ACC112 (cell line): ENCODE measurements at regions not wholly inside any gene's neighbourhood (a gene's known extent, or its start where the extent isn't known, plus 50 kb on each side); places are given as distances from the start of the nearest gene placed in this dataset.

Source experiments
- H2AFZ ChIP-seq: fragments of 200-600 bp; sonication (generic); one replicate; pipeline ENCODE4 v1.6.0; 2017; ENCODE audit warnings: antibody characterized with exemption, low read length; ENCODE audit not compliant: unreplicated experiment
- H3K27ac ChIP-seq: fragments of 200-600 bp; sonication (generic); 2 replicates; pipeline ENCODE4 v1.5.1; 2014; ENCODE audit warnings: low read depth, mild to moderate bottlenecking, antibody characterized with exemption, low read length, moderate library complexity
- H3K27me3 ChIP-seq: fragments of 200-600 bp; sonication (generic); 2 replicates; pipeline ENCODE4 v1.6.1; 2014; ENCODE audit warnings: mild to moderate bottlenecking, antibody characterized with exemption, low read length, moderate library complexity, mixed read lengths; ENCODE audit not compliant: insufficient read depth
- H3K36me3 ChIP-seq: fragments of 200-600 bp; sonication (generic); 2 replicates; pipeline ENCODE4 v1.6.1; 2016; ENCODE audit warnings: mild to moderate bottlenecking, antibody characterized with exemption, low read length, moderate library complexity, mixed read lengths; ENCODE audit not compliant: insufficient read depth
- H3K4me1 ChIP-seq: fragments of 200-600 bp; sonication (generic); one replicate; pipeline ENCODE4 v1.6.1; 2016; ENCODE audit warnings: low read length, mixed read lengths; ENCODE audit not compliant: insufficient read depth, unreplicated experiment, control insufficient read depth
- H3K4me3 ChIP-seq: fragments of 200-600 bp; sonication (generic); 2 replicates; pipeline ENCODE4 v1.5.1; 2014; ENCODE audit warnings: mild to moderate bottlenecking, low read depth, low read length
- H3K79me2 ChIP-seq: fragments of 200-600 bp; sonication (generic); one replicate; pipeline ENCODE4 v1.6.0; 2016; ENCODE audit warnings: low read length; ENCODE audit not compliant: control insufficient read depth, unreplicated experiment, insufficient read depth

GRCh38 chr13:108525827-108526226 lies 103.6 kb upstream of the MYO16 start:
- Histone ChIP-seq H3K27me3 (peaks cover 12% of the 10 kb centered on the region; the same call in 1 of the 2 replicates), H3K27ac (no peak overlapping the region), H3K36me3 (no peaks in the 10 kb centered on the region), H2AFZ (no peak overlapping the region), H3K79me2 (no peaks in the 10 kb centered on the region), H3K4me3 (no peak overlapping the region), H3K4me1 (no peaks in the 10 kb centered on the region)

DNA sequence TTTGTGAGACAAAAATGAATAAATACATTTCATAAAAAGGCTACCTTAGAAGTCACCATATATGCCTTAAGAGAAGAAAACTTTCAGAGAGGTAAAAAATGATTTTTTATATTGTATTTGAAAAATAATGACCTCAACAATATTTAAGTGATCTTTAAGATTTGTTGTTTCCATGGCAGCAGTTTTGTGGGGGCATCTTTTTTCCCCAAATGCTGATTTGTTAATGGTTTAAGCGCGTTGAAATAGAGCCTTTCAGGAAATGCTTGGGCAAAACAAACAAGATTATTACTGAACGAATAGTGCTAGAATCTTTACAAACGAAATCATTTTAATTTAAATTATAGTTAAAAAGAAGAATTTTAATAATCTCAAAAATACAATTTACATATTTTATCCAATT lies 103.1 kb upstream of the MYO16 start:
- Histone ChIP-seq H3K4me1 (no peaks in the 10 kb centered on the region), H2AFZ (no peak overlapping the region), H3K79me2 (no peaks in the 10 kb centered on the region), H3K27ac (no peak overlapping the region), H3K36me3 (no peaks in the 10 kb centered on the region), H3K4me3 (no peak overlapping the region), H3K27me3 (peaks cover 12% of the 10 kb centered on the region; the same call in 1 of the 2 replicates)

GRCh38 chr13:108527844-108528243 lies 101.6 kb upstream of the MYO16 start:
- Histone ChIP-seq H2AFZ (no peak overlapping the region), H3K4me3 (no peak overlapping the region), H3K36me3 (no peaks in the 10 kb centered on the region), H3K79me2 (no peaks in the 10 kb centered on the region), H3K27me3 (peaks cover 12% of the 10 kb centered on the region; the same call in 1 of the 2 replicates), H3K27ac (no peak overlapping the region), H3K4me1 (no peaks in the 10 kb centered on the region)

DNA sequence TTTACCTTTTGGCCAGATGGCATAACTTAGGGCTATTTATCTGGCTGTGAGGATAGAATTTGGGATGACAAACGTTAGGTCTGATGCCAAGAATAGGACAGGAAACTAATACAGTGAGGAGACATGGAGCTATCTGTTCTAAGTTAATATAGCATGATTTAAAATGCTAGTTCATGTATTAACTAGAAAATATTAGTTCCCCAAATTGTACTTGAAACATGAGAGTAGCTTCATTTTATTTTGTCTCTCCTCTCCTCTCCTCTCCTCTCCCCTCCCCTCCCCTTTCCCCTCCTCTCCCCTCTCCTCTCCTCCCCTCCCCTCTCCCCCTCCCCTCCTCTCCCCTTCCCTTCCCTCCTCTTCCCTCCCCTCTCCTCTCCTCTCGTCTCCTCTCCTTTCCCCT lies 101.1 kb upstream of the MYO16 start:
- Histone ChIP-seq H3K4me3 (no peak overlapping the region), H3K79me2 (no peaks in the 10 kb centered on the region), H2AFZ (no peak overlapping the region), H3K36me3 (no peaks in the 10 kb centered on the region), H3K4me1 (no peaks in the 10 kb centered on the region), H3K27me3 (peaks cover 12% of the 10 kb centered on the region; the same call in 1 of the 2 replicates), H3K27ac (no peak overlapping the region)

DNA sequence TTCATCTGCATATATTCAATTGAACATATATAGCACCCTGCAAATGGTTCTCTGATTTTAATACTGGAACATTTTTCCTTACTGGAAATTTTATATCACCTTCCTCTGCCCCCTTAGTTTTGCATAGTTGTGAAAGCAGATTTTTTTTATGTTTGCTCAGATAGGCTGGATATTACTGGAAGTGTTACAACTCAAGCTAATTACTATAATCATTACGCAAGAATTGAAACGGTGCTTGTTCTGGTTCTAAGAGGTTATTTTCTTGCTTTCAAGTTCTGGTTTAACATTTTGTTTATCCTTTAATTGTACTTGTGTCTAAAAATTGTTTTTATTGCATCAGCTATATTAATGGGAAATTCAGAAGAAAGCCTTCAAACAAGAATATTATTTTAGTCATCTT lies 95.6 kb upstream of the MYO16 start:
- H3K27me3 ChIP-seq, result no peaks in the 10 kb centered on the region

GRCh38 chr13:108534728-108535127 lies 94.7 kb upstream of the MYO16 start:
- Histone ChIP-seq H3K4me3 (no peak overlapping the region), H3K27ac (no peak overlapping the region), H3K79me2 (no peaks in the 10 kb centered on the region), H3K36me3 (no peaks in the 10 kb centered on the region), H3K27me3 (no peaks in the 10 kb centered on the region), H2AFZ (no peak overlapping the region), H3K4me1 (no peaks in the 10 kb centered on the region)

More for the DNA sequence above, 95.6 kb upstream of the MYO16 start:
- Histone ChIP-seq H3K79me2 (no peaks in the 10 kb centered on the region), H2AFZ (no peak overlapping the region), H3K4me3 (no peak overlapping the region), H3K36me3 (no peaks in the 10 kb centered on the region), H3K4me1 (no peaks in the 10 kb centered on the region), H3K27ac (no peak overlapping the region)

DNA sequence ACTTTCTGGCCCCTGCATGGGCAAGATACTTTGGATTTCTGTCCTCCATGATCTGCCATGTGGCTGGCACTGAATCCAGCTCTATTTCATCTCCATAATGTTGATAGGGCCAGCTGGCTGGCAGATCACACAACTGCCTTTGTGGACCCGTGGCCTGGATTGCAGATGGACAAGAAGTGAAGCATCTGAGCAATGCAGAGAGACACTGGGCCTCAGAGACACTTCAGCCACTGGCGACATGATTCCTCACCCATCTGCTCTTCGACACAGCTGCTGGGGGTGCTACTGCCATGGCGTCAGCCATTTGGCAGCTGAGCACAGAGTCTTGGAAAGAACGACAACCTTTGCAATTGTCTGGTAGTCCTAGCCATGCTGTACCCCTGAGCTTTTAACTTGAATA lies 79.5 kb upstream of the MYO16 start:
- Histone ChIP-seq H3K27me3 (no peaks in the 10 kb centered on the region; the same call in 1 of the 2 replicates), H3K27ac (no peak overlapping the region), H2AFZ (no peak overlapping the region), H3K36me3 (no peaks in the 10 kb centered on the region), H3K79me2 (no peaks in the 10 kb centered on the region), H3K4me1 (no peaks in the 10 kb centered on the region), H3K4me3 (no peak overlapping the region)

GRCh38 chr13:108551674-108552073 lies 77.7 kb upstream of the MYO16 start:
- no peaks in the 10 kb centered on the region for H3K79me2 ChIP-seq
- H3K27ac ChIP-seq, result no peak overlapping the region
- no peaks in the 10 kb centered on the region; the same call in 1 of the 2 replicates for H3K27me3 ChIP-seq
- H3K4me1 ChIP-seq, result no peaks in the 10 kb centered on the region
- H3K36me3 ChIP-seq, result no peaks in the 10 kb centered on the region
- H3K4me3 ChIP-seq, result no peak overlapping the region
- H2AFZ ChIP-seq, result no peak overlapping the region

DNA sequence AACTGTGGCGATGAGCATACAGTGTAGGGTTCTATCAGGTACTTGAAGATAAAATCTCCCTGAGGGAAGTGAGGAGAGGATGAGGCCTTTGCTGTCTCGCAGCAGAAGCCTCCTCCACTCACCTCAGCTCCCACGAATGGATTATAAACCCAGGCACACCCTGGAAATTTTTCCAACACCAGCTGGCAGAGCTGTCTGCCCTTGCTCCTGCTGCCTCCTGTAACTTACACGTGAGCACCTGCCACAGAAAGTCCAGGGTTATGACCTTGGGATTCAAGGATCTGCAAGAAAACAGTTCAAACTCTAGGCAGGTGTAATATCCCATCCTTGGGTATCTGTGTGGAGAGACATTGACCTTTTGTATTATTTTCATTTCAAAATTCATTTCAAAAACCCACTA lies 70.9 kb upstream of the MYO16 start:
- no peaks in the 10 kb centered on the region for H3K36me3 ChIP-seq
- no peak overlapping the region for H3K4me3 ChIP-seq
- H3K27me3 ChIP-seq, result no peaks in the 10 kb centered on the region
- no peaks in the 10 kb centered on the region for H3K4me1 ChIP-seq
- H3K79me2 ChIP-seq, result no peaks in the 10 kb centered on the region
- no peak overlapping the region for H2AFZ ChIP-seq
- no peak overlapping the region for H3K27ac ChIP-seq

DNA sequence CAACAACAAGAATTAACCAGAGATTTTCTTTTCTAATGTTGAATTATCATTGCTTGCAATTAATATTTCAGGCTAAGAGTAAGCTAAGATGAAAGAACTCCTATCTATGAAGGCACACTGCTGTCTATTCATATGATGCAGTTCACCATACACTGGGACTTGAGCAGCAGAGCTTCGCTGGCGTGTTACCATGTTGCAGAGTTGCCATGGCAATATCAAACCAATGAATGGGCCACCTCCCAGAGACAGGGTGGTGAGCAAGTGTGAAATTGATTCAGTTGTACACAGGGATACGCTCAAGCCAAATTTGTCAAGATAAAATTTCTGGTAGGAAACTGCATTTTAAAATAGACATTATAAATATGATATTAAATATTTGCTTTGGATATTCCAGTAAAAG lies 69.3 kb upstream of the MYO16 start:
- H3K27me3 ChIP-seq, result no peaks in the 10 kb centered on the region
- H2AFZ ChIP-seq, result no peak overlapping the region
- H3K36me3 ChIP-seq, result no peaks in the 10 kb centered on the region
- no peaks in the 10 kb centered on the region for H3K4me1 ChIP-seq
- no peak overlapping the region for H3K4me3 ChIP-seq
- no peaks in the 10 kb centered on the region for H3K79me2 ChIP-seq
- H3K27ac ChIP-seq, result no peak overlapping the region

- Histone ChIP-seq H3K4me3 (no peak overlapping the region), H3K79me2 (no peaks in the 10 kb centered on the region), H3K27me3 (no peaks in the 10 kb centered on the region)
These were observed 68.3 kb upstream of the MYO16 start for GRCh38 chr13:108561149-108561548.

More at GRCh38 chr13:108561149-108561548, 68.3 kb upstream of the MYO16 start:
- Histone ChIP-seq H3K4me1 (no peaks in the 10 kb centered on the region), H3K36me3 (no peaks in the 10 kb centered on the region), H2AFZ (no peak overlapping the region), H3K27ac (no peak overlapping the region)
